ENCODE measurements at regions not wholly inside any gene's neighbourhood (a gene's known extent, or its start where the extent isn't known, plus 50 kb on each side); places are given as distances from the start of the nearest gene placed in this dataset.

DNA sequence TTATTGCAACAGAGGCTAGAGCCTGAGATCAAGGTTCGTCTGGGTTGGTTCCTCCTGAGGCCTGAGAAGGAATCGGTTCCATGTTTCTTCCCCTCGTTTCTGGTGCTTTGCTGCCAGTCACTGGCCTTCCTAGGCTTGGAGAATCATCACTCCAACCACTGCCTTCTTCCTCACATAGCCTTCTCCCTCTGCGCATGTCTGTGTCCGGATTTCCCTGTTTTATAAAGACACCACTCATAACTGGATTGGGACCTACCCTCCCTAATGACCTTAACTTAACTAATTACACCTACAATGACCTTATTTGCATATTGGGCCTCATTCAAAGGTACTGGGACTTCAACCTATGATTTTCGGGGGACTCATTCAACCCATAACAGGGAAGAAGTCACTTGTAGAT is 119.8 kb upstream of the CCDC68 start:
- TF ChIP-seq, protein P1, sequence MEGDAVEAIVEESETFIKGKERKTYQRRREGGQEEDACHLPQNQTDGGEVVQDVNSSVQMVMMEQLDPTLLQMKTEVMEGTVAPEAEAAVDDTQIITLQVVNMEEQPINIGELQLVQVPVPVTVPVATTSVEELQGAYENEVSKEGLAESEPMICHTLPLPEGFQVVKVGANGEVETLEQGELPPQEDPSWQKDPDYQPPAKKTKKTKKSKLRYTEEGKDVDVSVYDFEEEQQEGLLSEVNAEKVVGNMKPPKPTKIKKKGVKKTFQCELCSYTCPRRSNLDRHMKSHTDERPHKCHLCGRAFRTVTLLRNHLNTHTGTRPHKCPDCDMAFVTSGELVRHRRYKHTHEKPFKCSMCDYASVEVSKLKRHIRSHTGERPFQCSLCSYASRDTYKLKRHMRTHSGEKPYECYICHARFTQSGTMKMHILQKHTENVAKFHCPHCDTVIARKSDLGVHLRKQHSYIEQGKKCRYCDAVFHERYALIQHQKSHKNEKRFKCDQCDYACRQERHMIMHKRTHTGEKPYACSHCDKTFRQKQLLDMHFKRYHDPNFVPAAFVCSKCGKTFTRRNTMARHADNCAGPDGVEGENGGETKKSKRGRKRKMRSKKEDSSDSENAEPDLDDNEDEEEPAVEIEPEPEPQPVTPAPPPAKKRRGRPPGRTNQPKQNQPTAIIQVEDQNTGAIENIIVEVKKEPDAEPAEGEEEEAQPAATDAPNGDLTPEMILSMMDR (IDR thresholded peaks at IDR 0.05) = no peak
- no peak for TF ChIP-seq POLR2A (IDR thresholded peaks at IDR 0.05)

All from Peyer's patch (tissue), 4 donors.